ENCODE measurements at regions not wholly inside any gene's neighbourhood (a gene's known extent, or its start where the extent isn't known, plus 50 kb on each side); places are given as distances from the start of the nearest gene placed in this dataset.

DNA sequence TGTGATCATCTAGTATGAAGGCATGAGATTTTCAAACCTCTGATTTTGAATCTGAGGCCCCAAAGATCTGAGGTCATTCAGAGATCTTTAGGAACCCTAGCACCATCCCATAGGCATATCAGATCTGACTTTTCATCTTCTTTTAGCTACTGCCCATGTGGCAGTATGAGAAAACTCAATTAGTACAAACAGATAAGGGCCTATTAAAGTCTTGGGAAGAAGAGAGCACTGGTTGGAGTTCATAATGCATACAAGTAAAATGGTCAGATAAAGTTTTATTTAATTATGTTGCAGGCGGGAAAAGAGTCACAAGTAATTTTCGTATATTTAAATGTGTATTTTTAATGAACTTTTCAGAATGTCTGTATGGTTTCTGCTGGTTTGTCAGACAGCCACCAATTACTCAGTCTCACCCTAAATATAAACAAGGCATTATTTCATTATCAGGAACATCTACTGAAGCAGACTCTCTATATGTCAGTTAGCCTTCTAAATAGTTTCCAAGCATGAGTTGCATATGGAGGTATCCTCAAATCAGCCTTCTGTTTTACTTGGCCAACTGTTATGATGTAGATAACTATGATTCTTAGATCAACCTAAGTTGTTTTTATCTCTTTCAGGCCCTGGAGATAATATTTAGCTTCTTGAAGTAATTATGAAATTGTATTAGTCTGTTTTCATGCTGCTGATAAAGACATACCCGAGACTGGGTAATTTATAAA is 340.3 kb upstream of the TBC1D5 start:
- TF ChIP-seq, protein P1, sequence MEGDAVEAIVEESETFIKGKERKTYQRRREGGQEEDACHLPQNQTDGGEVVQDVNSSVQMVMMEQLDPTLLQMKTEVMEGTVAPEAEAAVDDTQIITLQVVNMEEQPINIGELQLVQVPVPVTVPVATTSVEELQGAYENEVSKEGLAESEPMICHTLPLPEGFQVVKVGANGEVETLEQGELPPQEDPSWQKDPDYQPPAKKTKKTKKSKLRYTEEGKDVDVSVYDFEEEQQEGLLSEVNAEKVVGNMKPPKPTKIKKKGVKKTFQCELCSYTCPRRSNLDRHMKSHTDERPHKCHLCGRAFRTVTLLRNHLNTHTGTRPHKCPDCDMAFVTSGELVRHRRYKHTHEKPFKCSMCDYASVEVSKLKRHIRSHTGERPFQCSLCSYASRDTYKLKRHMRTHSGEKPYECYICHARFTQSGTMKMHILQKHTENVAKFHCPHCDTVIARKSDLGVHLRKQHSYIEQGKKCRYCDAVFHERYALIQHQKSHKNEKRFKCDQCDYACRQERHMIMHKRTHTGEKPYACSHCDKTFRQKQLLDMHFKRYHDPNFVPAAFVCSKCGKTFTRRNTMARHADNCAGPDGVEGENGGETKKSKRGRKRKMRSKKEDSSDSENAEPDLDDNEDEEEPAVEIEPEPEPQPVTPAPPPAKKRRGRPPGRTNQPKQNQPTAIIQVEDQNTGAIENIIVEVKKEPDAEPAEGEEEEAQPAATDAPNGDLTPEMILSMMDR (IDR thresholded peaks at IDR 0.05) = no peak
- TF ChIP-seq POLR2A (IDR thresholded peaks at IDR 0.05) = no peak
